ENCODE measurements at regions not wholly inside any gene's neighbourhood (a gene's known extent, or its start where the extent isn't known, plus 50 kb on each side); places are given as distances from the start of the nearest gene placed in this dataset.
"Not testable (repeated sequence)": the region's sequence is repeated elsewhere in the genome, so short reads cannot be mapped to it uniquely, and the experiment has no call there.

- DNase-seq (ENCODE audit: low read depth in 3 of 3, low spot score in 1 of 3) = no peak
Measured at GRCh38 chr3:112765531-112765930, 81.1 kb downstream of the CD200R1L start.

- no peak for DNase-seq (ENCODE audit: low read depth in 3 of 3, low spot score in 1 of 3)
Measured at GRCh38 chr3:112763258-112763657, 83.4 kb downstream of the CD200R1L start.

DNA sequence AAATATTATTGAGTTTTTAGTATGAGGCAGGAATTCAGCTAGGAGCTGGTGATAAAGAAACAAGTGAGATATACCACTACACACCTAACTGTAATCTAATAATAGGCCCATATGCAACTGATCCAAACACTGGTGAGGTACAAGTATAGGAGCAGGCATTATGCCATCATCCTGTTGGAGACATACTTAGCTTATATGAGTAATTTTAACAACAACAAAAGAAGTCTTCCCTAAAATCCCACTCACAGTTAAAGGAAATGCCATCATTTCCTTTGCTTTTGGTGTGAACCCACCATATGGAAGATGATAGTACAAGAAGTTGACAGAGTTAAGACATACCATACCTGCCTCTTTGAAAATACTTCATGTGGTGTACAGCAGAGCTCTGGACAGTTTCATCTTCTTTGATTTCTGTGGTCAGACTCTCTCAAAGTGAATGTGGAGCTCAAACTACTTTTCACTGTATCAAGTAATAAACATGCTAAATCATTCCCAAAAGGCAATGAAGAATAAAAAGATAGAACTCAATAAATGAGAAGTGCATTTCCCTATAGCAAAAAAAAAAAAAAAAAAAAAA lies 85.5 kb downstream of the CD200R1L start:
- DNase-seq (ENCODE audit: low read depth in 3 of 3, low spot score in 1 of 3) = no peak

- no peak for DNase-seq (ENCODE audit: low read depth in 3 of 3, low spot score in 1 of 3)
Measured at GRCh38 chr3:112759681-112760080, 87.0 kb downstream of the CD200R1L start.

DNA sequence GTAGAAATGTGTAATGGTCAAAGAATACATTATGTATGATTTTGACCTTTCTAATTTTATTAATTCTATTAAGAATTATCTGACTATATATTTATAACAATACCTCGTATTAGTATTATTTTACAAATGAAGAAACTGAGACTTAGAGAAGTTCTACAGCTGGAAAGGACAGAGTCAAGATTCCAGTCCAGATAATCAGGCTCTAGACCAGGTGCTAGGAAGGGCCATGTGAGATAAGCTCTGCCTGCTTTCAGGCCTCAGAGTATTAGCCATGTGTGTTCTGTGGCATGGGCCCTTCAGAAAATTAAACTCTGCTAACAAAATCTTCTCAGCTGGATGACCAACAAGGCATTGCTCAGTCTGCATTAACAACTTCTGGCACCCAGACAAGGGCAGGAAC lies 87.5 kb downstream of the CD200R1L start:
- no peak for DNase-seq (ENCODE audit: low read depth in 3 of 3, low spot score in 1 of 3)

- no peak for DNase-seq (ENCODE audit: low read depth in 3 of 3, low spot score in 1 of 3)
Measured at GRCh38 chr3:112757197-112757596, 89.5 kb downstream of the CD200R1L start.

DNA sequence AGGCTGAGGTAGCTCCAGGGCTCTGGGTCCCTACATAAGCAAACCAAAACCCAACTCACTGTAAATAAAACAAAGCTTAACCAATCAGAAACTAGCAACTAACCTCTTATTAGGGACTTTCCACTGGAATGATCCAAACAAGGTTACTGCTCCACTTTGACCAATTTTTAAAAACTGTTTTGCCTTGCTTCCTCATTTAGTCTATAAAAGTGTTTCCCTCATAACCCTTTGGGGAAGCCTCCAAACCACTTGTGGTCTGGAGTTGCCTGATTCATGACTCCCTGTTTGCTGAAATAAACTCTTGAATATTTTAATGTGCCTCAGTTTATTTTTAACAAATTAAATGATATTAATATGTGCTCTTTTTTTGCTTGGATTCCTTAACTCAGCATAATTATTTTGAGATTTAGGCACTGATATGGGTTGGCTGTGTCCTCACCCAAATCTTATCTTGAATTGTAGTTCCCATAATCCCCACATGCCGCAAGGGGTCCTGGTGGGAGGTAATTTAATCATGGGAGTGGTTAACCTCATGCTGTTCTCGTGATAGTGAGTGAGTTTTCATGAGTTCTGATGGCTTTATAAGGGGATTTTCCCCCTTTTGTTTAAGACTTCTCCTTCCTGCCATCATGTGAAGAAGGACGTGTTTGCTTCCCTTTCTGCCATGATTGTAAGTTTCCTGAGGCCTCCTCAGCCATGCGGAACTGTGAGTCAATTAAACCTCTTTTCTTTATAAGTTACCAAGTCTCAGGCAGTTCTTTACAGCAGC lies 90.6 kb downstream of the CD200R1L start:
- no peak for DNase-seq (ENCODE audit: low read depth in 3 of 3, low spot score in 1 of 3)

DNA sequence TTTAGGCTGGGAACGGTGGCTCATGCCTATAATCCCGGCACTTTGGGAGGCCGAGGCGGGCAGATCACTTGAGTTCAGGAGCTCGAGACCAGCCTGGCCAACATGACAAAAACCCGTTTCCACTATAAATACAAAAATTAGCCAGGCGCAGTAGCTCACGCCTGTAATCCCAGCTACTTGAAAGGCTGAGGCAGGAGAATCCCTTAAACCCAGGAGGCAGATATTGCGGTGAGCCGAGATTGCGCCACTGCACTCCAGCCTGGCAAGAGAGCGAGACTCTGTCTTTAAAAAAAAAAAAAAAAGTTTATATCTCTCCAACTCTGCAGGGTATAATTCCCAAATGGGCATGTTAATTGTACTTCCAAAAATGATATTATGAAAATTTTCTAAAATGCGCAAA lies 91.6 kb downstream of the CD200R1L start:
- DNase-seq (ENCODE audit: low read depth in 3 of 3, low spot score in 1 of 3) = not testable (repeated sequence)

- no peak for DNase-seq (ENCODE audit: low read depth in 3 of 3, low spot score in 1 of 3)
Measured at GRCh38 chr3:112751564-112752512, 94.8 kb downstream of the CD200R1L start.

DNA sequence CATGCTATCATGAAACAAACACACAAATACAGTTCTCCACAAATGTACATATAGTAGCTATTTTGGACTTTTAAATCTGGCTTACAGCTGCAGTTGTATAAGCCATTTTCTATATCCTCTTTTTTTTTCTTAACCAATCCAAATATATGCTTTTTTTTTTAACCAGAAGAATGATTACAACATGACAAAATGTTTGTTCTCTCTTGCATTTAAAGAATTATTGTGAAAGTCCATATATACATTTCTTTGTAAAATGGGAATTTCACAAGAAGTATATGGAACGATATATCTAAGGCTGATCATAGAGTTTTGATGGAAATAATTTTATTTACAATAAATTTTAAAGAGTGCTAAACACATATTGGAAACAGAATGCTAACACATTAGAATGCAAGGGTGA lies 95.6 kb downstream of the CD200R1L start:
- DNase-seq (ENCODE audit: low read depth in 3 of 3, low spot score in 1 of 3) = no peak

- DNase-seq (ENCODE audit: low read depth in 3 of 3, low spot score in 1 of 3) = no peak
Measured at GRCh38 chr3:112747624-112748023, 99.0 kb downstream of the CD200R1L start.

DNA sequence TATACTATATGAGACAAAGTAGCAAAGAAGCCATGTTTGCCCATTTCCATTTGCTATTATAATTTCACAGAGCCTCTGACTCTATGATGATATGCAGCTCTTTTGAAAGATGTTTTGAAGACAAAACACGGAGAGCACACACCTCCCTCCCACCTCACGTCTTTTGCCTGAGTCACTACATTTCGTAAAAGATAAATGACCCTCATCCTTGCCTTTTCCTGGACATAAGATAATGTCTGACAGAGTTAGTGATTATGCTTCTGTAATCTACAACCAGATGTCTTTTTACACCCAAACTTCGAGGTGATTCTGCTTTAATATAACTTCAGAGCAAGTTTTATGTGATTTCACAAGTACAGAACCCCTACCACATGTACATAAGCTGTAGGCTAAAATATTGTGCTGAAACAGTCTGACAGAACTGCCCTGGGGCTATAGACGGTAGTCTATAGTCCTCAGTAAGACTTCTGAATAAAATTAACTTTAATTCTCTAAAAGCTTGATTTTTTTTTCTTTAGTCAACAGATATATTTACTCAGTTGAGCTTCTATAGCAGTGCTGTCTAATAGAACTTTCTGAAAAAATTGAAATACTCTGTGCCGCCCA lies 99.9 kb downstream of the CD200R1L start:
- no peak for DNase-seq (ENCODE audit: low read depth in 3 of 3, low spot score in 1 of 3)

GRCh38 chr3:112745567-112746248 lies 101.0 kb downstream of the CD200R1L start:
- DNase-seq (ENCODE audit: low read depth in 3 of 3, low spot score in 1 of 3) = no peak

- DNase-seq (ENCODE audit: low read depth in 3 of 3, low spot score in 1 of 3) = no peak
Measured at GRCh38 chr3:112744825-112745566, 101.7 kb downstream of the CD200R1L start.

DNA sequence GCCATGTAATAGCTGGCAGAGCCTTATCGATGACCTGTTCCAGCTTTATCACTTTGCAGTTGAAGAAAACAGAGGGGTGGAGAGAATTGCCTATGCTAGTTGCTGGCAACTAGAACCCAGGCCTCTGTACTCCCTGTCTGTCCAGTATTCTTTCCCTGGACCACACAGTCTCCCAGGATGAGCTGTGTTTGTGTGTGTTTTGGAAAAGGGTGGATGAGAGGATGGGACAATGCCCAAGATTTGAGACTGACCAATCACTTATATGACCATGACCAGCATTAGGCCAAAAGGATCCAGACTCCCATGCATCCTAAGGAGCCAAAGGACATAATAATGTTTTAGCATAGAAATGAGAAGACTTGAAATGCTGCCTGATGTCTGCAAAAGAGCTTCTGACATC lies 102.6 kb downstream of the CD200R1L start:
- no peak for DNase-seq (ENCODE audit: low read depth in 3 of 3, low spot score in 1 of 3)

DNA sequence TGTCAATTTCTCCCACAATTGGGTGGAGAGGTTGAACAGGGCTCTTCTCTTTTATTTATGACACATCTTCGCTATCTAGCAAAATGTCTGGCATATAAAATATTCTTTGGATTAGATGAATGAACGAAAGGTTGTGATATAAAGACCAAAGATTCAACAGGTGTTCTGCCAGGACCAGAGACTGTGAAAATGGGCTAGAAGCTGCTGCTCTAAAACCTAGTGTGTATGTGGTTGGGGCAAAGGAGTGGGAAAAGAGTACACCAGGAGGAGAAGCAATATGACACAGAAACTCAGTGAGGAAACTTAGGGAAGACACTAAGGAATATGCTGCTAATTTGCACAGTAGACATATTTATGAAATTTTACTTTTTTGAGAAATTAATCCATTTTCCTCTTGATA lies 102.0 kb upstream of the CCDC80 start:
- DNase-seq (ENCODE audit: low read depth in 3 of 3, low spot score in 1 of 3) = no peak

- no peak for DNase-seq (ENCODE audit: low read depth in 3 of 3, low spot score in 1 of 3)
Measured at GRCh38 chr3:112741983-112742382, 101.0 kb upstream of the CCDC80 start.

DNA sequence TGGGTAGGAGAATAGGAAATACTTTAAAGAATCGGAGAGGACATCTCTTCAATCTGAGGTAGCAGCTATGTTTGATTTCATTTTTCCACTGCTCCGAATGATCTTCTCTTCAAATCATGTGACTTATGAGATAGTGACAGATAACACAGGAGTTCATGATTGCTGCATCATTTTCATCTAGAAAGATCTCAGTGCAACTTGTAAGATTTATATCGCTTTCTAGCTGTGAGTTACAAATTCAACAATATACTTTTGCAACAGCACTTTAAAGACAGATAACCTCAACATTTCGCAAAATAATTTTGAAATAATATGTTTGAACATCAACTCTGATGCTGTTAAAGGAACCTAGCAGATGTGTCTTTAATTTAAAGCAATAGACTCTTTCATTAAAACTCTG lies 99.9 kb upstream of the CCDC80 start:
- DNase-seq (ENCODE audit: low read depth in 3 of 3, low spot score in 1 of 3) = no peak

DNA sequence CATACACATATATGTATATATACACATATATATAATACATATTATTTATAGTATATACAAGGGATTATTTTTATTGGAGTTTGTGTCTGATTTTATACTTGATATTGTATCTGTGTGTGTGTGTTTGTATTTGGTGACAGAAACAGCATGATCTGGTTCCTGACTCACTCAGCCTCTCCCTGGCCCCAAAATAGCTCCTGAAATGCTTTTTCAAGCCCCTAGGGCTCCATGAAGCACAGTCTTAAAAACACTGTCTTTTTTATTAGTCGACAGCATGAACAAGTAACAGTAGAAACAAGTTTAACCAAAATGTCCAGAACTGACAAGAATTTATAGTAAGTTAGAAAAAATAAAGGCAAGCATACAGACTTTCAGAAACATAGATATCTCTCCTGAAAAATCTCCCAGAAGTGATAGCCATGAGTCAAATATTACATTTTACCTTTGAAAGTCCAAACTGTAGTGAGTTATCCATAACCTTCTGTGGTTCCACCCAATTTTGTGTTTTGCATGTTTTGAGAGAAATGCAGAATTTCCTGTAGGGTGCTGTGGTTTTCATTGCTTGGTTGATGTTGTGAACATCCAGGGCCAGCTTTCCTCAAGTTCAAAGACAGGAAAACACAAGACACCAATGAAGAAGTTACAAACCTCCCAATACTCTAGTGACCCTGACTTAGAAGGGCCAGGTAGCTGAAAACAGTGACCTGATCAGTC lies 98.5 kb upstream of the CCDC80 start:
- no peak for DNase-seq (ENCODE audit: low read depth in 3 of 3, low spot score in 1 of 3)

GRCh38 chr3:112738366-112738765 lies 97.4 kb upstream of the CCDC80 start:
- DNase-seq (ENCODE audit: low read depth in 3 of 3, low spot score in 1 of 3) = no peak

Data from stimulated activated CD4-positive, alpha-beta T cell treated with anti-CD3 and anti-CD28 coated beads, TNF-alpha, amount 100 ng/mL, for 1 hour (primary cell).